ENCODE measurements at regions not wholly inside any gene's neighbourhood (a gene's known extent, or its start where the extent isn't known, plus 50 kb on each side); places are given as distances from the start of the nearest gene placed in this dataset.
"Not testable (repeated sequence)": the region's sequence is repeated elsewhere in the genome, so short reads cannot be mapped to it uniquely, and the experiment has no call there.

DNA sequence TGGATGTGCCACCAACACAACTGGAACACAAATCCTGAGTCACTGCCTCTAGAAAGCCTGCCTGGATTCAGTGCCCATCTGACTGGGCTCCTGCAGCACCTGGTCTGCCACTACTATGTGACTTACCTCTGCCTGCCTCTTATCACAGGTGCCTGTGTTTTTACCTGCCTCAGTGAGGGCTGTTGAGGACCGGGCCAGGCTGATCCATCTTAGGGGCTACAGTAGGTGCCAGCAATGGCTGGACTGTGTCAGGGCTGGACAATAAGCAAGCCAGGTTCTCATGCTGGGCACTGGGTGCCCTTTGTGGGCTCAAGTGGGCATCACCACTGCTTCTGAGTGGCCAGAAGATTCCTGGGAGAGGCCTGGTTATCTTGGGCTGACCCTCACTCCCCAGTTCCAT, 948.6 kb upstream of the TPTE start:
- TF ChIP-seq, protein P1, sequence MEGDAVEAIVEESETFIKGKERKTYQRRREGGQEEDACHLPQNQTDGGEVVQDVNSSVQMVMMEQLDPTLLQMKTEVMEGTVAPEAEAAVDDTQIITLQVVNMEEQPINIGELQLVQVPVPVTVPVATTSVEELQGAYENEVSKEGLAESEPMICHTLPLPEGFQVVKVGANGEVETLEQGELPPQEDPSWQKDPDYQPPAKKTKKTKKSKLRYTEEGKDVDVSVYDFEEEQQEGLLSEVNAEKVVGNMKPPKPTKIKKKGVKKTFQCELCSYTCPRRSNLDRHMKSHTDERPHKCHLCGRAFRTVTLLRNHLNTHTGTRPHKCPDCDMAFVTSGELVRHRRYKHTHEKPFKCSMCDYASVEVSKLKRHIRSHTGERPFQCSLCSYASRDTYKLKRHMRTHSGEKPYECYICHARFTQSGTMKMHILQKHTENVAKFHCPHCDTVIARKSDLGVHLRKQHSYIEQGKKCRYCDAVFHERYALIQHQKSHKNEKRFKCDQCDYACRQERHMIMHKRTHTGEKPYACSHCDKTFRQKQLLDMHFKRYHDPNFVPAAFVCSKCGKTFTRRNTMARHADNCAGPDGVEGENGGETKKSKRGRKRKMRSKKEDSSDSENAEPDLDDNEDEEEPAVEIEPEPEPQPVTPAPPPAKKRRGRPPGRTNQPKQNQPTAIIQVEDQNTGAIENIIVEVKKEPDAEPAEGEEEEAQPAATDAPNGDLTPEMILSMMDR (conservative IDR thresholded peaks at IDR 0.05; ENCODE audit: low read length): not testable (repeated sequence)
- TF ChIP-seq EZH2phosphoT487 (IDR thresholded peaks at IDR 0.05; ENCODE audit: borderline replicate concordance, low read depth, low read length): not testable (repeated sequence)
